DMS53 treated with DMSO at 0.1 percent for 48 hours (cell line): ENCODE measurements at regions not wholly inside any gene's neighbourhood (a gene's known extent, or its start where the extent isn't known, plus 50 kb on each side); places are given as distances from the start of the nearest gene placed in this dataset.

ENCODE experiments used
- DNase-seq: peaks from one replicate; lab custom pipeline; 2025; ENCODE audit not compliant: unreplicated experiment; lab: John Stamatoyannopoulos, UW

DNA sequence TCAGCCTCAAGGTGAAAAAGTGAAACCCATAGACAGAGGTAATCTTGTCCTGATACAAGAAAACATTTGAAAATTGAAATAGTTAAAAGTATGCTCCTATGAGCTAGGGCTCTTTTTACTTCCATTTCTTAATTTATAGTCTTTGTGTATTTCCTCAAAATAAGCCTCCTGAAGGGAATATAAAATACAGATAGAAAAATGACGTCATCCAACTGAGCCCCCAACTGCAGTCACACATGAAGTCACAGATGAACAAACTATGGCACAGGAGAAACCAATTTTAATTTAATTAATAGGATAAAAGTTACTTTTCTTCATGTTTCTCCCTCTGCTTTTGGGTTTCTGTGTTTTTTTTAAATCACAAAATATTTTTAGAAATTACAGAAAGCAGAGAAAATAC, 280.3 kb downstream of the HTR7 start:
- DNase-seq: no peak

DNA sequence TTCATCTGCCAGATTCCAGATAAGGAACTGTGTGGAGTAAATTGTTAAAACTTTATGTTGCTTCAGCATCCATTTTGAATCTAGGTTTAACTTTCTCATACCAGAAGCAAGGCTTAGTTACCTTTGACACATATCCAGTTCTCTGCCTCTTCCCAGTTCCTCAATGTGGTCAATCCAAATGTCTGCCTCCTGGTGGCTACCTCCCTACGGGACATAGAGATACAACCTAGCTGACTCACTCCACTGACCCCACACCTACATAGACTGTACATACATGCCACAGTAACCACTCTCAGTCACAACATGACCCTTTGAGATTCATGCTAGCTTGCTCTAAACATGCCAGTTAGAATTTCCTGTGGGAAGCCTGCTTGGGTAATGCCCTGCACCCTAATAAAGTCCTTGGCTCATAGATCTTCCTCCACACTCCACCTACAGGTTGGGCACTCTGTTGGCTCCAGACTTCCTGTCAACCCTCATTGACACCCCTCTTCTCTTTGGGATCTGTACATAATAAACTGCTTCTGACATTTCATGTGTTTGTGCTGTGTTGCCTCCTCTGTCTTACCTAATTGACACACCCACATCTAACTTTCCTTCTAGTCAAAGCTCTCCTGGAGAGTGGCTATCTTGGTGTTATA, 278.1 kb downstream of the HTR7 start:
- no peak for DNase-seq

DNA sequence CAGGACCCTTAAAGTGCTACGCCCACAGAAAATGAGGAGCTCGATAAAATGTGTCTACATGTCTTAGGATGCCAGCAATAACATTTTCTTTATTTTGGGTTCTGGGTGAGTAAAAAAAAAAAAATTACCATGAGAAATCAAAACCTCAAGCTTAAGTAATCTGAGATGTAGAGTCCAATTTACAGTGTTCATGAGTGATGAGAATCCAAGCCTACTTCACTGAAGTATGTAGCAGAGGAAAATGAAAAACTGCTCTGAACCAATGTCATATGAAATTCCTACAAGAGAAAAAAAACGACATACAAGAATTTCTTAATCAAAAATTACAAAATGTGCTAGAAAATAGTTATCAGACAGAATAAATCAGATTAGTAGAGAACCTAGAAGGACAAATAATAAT, 274.4 kb downstream of the HTR7 start:
- DNase-seq: no peak

DNA sequence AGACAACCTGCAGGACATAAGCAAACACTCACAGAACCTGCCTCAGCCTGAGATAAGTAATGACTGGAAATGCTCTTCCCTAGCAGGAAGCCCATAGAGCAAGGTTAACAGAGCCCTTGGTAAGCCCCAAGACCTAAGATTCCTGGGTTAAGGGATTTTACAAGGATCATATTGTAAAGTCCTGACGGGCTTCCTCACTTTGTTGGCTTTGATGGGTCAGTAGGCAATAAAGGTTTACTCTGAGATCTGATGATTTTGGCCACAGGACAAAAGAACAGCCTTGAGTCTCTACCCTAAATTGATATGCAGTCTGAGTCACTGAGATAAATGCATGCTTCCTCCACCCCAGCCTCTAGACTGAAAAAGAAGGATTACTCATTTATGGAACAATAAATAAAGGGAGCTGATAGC, 270.8 kb downstream of the HTR7 start:
- peak; percentile 41 for DNase-seq

DNA sequence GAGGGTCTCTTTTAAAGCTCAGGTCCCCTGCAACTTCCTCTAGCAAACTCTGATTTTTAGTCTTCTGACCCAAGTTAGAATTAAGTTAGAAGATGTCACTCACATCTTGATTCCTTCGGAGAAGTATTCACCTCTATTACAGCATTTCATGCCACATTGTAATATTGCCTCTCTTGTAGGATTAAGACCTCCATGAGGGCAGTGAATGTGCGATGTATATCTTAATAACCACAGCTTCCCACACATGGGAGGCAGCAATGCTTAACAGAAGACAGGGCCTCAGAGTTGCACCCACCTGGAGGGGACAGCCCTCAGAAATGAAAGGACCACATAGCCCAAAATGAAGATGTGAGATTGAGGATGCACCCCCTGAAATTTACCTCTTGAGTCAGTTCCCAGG, 270.3 kb downstream of the HTR7 start:
- no peak for DNase-seq

DNA sequence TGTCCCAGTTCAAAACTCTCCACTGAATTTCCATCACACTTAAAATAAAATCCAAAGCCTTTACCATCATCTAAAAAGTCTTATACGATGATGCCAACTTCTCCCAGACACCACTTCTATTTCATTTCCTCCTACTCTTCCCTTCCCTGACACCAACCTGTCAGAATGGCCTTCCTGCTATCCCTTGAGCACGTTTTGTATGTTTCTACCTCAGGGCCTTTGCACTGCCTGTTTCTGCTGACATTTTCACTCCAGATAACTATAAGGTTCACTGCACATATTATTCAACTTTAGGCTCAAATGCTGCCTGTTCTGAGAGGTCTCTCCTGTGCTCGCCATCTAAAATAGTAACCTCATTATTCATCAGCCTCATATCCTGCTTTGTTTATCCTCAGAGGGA, 269.6 kb downstream of the HTR7 start:
- DNase-seq: no peak

DNA sequence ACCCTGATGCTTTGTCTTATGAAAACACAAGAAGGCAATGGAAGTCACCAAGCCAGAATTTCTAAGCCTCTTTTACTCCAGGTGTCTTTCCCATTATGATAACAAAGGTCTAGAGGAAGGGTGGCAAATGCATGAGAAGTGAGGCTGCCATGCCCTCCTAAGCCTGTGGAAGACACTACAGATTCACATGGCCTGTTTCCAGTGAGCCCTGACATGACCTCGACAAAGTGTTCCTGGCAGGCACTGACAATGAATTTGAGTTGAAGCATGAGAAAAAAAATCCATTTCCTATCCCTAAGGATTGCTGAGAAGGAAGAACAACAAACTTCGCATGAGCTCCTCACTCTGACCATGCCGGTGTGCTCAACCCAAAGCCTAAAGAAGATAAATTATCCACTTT, 268.0 kb downstream of the HTR7 start:
- DNase-seq: no peak

DNA sequence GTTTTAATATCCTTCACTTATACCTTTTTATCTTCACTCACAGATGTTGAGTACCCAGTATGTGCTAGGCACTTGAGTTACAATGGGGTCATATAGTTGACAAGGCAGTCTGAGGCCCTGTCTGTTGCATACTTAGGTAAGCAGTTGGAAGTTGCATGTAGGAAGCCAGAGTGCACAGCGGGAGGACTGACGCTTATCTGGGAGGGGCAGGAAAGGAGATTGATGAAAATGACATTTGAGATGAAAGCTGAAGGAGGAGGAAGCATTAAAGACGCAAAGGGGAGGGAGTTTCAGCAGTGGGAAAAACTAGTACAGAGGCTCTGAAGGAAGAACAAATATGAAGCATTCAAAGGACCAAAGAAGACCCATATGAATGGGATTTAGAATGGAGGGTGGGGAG, 266.2 kb downstream of the HTR7 start:
- no peak for DNase-seq

DNA sequence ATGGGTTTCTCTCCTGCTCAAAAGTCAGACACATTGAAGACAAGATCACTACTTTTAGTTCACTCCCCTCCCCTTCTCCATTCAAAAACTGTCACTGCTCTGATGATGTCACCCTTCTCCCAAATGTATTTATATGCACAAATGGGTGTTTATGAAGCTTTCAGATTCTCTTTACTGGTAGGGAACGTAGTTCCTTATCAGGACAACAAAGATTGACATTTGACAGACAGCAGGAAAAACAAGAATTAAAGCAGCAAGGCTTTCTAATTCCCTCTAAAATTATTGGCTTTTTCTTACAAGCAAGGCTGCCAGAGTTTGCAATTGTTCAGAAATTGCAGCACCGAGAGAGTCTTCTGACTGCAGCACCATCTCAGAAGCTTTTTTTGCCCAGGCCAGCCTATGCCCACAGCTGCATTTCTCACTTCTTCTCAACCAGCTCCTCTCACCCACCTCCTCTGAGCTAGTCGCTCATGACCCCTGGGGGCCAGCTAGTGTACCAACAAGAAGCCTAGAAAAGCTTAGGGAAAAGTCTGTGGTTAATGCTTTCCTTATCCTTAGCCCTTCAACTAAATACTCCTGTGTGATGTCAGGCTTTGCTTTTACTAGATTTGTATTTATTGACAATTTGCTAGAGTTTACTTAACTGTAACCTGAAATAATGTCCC, 265.1 kb downstream of the HTR7 start:
- peak; percentile 34 for DNase-seq

DNA sequence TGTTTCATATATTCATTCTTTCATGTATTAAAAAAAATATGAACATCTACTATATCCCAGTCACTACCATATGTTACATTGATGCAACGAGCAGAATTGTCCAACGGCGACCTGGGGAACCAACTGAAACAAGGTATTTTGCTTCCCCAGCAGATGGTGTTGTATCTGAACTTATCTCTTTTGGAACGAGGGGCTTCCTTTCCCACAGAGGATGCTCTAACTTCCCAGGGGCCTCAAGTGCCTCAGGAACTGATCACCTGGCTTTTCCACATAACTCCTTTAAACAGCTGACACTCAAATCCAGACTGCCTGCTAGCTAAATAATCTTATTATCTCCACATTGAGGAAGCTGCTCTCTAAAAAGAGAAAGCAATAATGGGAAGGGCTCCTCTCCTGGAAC, 259.3 kb downstream of the HTR7 start:
- DNase-seq: no peak

DNA sequence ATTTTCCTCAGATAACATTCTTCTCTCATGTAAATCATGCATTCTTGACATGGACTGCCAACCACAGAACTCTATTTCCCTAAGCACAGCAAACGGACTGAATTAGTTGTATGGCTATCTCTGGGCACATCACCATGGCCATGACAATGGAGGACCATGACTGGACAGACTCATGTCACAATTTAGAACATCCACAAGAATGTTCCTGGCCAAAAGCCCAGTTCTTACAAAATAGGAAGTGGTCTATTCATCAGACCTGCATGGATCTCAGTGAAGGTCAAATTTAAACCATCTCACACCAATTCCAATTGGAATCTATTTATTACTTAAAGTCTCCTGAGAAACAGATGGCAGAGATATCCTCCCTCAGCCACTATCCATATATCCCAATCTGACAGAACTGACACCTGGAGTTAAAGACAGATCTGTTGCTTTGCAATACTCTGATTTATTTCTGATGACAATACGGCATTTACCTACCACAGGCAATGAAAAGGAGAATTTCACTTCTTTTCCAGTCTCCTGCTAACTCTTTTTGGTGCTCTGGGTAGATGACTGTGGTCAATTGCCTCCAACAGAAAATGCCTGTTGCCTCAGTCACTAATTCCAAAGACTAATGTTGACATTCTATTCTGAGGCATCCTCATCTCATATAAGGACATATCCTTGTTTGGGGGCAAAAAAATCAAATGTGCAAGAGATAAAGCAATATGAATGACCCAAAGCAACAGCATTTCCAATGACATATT, 254.8 kb downstream of the HTR7 start:
- no peak for DNase-seq

DNA sequence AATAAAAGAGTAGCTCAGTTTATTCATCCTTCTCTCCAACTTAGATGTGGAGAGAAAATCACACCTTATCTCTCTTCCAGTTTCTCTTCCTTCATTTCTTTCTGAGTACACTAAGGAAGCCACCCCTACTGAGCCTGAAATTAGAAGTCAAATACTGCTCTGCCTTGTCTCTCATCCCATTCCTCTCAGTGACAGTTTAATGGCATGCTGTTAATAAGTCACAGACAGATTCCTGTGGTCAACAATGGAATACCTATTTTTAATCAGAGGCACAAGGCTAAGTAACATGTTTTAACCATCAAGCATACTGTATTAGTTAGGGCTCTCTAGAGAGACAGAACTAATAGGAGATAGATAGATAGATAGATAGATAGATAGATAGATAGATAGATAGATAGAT, 253.2 kb downstream of the HTR7 start:
- DNase-seq: no peak

DNA sequence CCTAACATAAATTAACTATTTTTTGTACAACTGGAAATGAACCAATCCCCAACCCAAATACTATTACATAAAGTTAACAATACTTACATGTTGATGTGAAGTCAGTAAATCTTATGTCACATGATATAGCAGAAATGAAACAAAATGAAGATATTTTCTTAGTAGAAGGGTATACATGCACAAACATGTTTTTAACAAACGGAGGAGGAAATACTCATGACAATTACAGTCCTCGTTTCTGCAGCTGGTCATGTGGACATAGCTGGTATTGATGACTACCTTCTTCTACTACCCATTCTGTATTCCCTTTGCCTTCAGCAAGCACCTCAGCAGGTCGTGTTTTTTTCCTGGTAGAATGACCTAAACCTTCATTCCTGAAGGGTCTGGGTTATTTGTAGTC, 252.3 kb downstream of the HTR7 start:
- DNase-seq: no peak

DNA sequence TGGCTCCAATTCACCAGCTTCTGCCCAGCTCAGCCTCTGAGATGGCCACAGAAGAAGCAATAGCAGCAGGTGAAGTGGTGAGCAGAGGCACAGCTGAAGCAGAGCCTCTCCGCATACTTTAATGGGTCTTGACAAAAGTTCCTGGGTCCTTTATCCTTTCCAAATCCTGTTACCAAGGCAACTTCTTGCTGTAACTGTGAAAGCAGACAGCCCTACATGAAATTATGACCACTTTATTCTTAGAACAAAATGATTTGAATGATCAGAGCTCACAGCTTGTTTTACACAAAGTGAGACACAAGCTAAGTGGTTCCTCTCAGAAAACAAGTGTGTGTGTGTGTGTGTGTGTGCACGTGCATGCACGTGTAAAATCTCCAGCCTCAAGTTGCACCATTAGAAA, 245.6 kb downstream of the HTR7 start:
- no peak for DNase-seq

DNA sequence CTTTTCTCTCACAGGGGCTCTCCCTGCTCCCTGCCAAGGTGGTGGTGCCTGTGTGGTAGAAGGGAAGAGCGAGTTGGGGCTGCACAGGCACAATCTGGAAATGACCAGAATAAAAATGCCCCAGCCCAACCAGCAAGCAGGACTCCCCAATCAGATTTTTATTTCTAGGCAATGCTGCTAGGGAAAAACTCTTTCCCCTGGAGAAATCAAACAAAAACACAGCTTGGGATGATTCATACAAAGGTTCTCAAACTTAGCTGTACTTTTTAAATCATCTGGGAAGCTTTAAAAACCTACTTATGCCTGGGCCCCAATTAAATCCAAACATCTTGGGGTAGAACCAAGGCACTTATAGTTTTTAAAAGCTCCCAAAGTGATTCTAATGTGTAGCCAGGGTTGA, 243.2 kb downstream of the HTR7 start:
- no peak for DNase-seq

DNA sequence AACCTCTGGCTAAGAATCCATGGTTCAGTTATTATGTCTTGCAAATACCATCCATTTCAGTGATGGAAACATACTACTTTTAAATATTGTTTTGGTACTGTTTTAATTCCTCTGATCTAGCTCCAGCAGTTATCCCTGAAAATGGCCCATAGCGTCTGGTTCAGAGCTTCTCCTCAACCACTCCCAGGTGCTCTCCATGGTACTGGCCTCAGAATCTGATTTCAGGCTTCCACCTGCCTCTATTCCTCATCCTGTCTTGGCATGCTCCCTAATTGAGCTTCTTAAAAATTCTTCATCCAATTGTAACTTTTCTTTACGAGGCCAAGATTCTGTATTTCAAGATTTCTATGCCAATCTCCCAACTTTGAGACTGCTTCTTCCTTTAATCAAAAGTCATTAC, 236.3 kb downstream of the HTR7 start:
- DNase-seq: no peak

DNA sequence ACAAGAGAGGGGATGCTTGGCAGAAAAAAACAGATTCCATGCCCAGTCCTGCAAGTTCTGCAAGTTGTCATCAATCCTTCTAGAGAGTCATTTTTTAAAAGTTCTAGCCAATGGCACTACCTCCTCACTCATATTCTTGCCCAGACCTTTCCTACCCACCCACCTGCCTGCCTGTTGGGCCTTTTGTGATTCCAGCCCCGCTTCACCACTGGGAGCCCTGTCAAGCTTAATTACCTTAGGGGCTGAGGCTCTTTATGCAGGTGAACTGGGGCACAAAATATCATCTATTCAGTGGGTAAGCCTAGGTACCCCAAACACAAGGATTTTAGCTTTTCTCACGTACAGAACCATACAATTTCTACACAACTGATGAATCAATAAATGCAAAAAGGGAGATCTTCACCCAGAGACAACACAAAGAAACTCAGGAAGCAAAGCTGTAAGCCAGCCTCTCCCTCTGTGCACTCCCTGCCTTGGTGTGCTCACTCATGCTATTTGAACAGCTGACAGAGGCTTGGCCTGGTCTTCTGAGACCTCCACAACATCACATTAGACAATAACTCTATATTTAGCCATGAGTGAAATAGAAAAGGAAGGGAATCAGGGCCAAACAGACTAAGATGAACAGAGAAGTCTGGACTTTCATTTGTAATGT, 222.6 kb downstream of the HTR7 start:
- DNase-seq: peak; percentile 12

DNA sequence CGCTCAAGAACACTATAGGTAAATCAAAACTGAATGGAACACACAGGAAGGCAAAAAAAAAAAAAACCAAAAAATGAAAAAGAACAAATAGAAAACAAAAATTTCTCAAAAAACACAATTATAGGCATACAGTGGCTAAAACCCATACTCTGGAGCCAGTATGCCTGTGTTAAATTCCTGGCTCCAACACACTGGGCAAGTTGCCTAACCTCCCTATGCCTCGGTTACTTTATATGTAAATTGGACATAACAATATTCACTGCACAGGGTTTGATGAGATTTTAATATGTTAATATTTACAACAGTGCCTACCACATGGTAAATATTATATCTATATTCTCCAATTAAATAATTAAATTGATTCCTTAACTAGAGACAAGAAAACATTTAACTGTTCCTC, 217.1 kb downstream of the HTR7 start:
- DNase-seq: no peak

DNA sequence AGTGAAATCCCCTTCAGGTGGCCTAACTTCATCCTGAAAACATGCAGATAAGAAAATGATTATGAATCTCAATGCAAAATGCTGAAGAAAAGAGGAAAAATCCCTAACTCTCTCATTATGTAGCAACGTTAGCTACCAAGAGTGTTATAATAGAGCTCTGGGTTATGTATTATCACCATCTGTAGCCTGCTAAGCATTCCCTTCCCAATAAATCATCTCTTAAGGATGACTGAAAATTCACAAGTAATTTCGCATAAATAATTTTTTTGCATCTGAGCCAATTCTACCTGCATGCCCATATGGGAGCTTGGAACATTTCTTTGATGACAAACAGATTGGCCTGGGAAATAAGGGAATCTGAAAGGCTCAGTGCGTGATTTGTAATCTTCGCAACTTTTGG, 216.1 kb downstream of the HTR7 start:
- no peak for DNase-seq

DNA sequence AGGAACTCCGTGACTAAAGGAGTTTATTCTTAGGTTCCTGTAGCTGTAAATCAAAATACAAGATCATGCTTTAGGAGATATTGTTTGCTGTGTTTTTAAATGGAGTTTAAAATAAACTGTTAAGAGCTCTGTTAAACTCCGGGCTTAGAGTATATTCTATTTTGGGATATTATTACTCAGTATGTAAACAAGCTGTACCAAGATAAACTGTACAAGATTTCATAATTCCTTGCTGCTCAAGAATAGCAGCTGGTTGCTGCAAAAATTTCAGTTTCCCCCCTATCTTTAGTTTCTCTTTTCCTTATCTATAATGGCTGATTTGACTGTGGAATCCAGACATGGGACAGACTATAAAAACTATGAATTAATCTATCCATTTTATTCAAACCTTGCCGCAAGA, 215.7 kb downstream of the HTR7 start:
- DNase-seq: no peak

DNA sequence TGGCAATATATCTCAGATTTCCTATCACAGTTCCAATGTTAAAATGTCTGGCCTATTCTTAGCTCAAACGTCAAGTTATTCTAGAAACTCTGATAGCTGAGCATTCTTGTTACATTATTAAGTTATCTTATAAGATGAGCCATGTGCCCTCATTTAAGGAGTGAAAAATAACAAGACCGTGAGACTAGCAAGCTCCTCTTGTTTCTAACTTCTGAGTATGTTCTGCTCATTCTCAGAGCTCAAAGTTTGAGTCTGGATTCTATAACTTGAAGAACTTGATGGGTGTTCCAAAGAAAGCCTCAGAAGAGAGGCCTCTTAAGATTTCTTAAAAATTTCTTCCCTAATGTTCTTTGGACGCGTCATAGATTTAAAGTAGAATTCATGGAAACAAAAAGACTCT, 215.2 kb downstream of the HTR7 start:
- DNase-seq: no peak

DNA sequence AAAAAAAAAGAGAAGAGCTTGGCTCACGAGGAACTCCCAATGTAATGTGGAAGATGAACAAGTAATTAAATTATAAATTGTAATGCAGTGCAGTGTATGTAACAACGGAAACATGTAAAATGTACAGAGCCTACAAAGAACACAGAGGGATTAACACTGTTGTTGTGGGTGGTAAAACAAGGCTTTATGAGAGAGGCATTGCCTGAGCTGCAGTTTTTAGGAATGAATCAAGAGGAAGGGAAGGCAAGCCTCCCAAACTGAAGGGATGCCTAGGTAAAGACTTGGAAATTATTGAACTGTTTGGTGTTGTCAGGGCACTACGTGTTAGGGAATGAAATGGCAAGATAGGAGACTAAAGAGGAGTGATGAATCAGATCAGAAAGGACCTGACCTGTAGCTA, 213.7 kb downstream of the HTR7 start:
- DNase-seq: no peak
